AG09319 (cell line): ENCODE measurements at regions not wholly inside any gene's neighbourhood (a gene's known extent, or its start where the extent isn't known, plus 50 kb on each side); places are given as distances from the start of the nearest gene placed in this dataset.
"Not testable (repeated sequence)": the region's sequence is repeated elsewhere in the genome, so short reads cannot be mapped to it uniquely, and the experiment has no call there.

Experiments used
- DNase-seq: peaks from one replicate; pipeline ENCODE4 v3.0.0-alpha.2; 2010; ENCODE audit warnings: low read depth; ENCODE audit errors: extremely low read depth
- TF ChIP-seq, protein P1 (sequence below): IDR thresholded peaks from 2 replicates; pipeline ENCODE4 v1.5.1; 2011; ENCODE audit warnings: low read depth, mild to moderate bottlenecking, inconsistent platforms, low read length, moderate library complexity

DNA sequence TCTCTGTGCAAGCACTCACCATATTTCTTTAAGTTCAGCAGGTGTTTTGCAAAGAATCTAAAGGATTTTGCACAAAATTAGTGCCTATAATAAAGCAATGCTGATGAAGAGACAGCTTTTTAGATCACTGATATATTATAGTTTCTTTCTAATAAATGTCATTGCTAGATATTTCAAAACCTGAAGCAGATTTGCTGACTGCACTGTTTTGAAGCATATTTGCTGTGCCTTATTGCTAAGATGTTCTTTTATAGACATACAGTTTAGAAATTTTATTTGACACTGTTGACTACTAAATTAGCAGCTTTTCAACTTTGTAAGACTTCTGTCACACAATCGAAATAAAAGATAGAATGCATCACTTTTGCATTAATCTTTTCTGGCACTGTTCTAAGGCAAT, 620.9 kb upstream of the CELF4 start:
- no peak for DNase-seq
- TF ChIP-seq, protein P1, sequence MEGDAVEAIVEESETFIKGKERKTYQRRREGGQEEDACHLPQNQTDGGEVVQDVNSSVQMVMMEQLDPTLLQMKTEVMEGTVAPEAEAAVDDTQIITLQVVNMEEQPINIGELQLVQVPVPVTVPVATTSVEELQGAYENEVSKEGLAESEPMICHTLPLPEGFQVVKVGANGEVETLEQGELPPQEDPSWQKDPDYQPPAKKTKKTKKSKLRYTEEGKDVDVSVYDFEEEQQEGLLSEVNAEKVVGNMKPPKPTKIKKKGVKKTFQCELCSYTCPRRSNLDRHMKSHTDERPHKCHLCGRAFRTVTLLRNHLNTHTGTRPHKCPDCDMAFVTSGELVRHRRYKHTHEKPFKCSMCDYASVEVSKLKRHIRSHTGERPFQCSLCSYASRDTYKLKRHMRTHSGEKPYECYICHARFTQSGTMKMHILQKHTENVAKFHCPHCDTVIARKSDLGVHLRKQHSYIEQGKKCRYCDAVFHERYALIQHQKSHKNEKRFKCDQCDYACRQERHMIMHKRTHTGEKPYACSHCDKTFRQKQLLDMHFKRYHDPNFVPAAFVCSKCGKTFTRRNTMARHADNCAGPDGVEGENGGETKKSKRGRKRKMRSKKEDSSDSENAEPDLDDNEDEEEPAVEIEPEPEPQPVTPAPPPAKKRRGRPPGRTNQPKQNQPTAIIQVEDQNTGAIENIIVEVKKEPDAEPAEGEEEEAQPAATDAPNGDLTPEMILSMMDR, result no peak

GRCh38 chr18:38174594-38174993, 609.0 kb upstream of the CELF4 start:
- TF ChIP-seq, protein P1, result no peak
- DNase-seq, result no peak

GRCh38 chr18:38174173-38174572, 608.6 kb upstream of the CELF4 start:
- DNase-seq, result no peak
- TF ChIP-seq, protein P1, result no peak

DNA sequence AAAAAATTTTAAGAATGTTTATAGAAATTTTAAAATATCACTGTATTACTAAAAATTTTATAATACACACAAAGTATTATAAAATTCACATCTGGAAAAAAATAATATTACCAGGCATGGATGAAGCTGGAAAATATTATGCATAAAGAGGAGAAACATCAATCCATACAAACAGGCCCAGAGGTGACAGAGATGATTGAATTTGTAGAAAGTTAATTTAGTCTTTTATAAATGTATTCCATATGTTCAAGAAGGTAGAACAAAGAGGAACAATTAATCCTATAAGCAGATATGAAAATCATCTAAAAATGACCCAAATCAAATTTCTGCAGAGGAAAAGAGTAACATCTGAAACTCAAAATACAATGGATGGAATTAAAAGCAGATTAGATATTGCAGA, 605.2 kb upstream of the CELF4 start:
- no peak for DNase-seq
- TF ChIP-seq, protein P1, result no peak

GRCh38 chr18:38167623-38168022, 602.0 kb upstream of the CELF4 start:
- DNase-seq, result no peak
- TF ChIP-seq, protein P1, result no peak

DNA sequence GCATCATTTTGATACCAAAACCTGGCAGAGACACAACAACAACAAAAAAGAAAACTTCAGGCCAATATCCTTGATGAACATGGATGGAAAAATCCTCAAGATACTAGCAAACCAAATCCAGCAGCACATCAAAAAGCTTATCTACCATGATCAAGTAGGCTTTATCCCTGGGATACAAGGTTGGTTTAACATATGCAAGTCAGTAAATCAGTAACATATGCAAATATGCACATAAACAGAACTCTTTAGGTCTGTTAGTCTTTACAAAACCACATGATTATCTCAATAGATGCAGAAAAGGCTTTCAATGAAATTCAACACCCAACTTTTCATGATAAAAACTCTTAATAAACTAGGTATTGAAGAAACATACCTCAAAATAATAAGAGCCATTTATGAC, 587.5 kb upstream of the CELF4 start:
- DNase-seq, result not testable (repeated sequence)

DNA sequence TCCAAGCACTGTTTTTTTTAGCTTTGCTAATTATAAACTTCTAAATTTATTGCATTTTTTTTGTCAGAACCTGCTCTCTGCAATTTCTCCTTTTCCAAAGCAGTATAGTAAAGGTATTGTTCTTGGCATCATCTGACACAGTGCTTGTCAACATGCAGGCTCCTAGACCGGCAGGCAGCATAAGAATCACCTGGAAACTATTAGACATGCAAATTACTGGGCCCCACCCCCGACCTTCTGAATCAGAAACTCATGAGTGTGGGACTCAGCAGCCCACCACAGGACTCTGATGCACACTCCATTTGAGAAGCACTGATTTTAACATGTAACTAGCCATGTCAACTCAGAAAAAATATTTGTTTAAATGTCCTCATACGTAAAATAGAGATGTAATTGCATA, 551.1 kb upstream of the CELF4 start:
- TF ChIP-seq, protein P1, result no peak
- no peak for DNase-seq

GRCh38 chr18:38115201-38115600, 549.6 kb upstream of the CELF4 start:
- DNase-seq, result no peak
- TF ChIP-seq, protein P1, result no peak
